Stimulated activated naive CD8-positive, alpha-beta T cell treated with anti-CD3 and anti-CD28 coated beads, Interleukin-15, Interleukin-2, amounts not matched to agents 100 U/mL and 50 U/mL, for 24 hours (primary cell): ENCODE measurements at regions not wholly inside any gene's neighbourhood (a gene's known extent, or its start where the extent isn't known, plus 50 kb on each side); places are given as distances from the start of the nearest gene placed in this dataset.

Source experiments
- ATAC-seq: fragments of 150-1000 bp; cut with Tn5 transposase; one replicate; pipeline ENCODE4 v1.10.0; 2021
- DNase-seq: peaks from one replicate; pipeline ENCODE4 v3.0.0; 2021

GRCh38 chr18:40055262-40055661 lies 1899.8 kb upstream of the PIK3C3 start:
- no peak for DNase-seq
- no peak for ATAC-seq

GRCh38 chr18:40049716-40050115 lies 1905.3 kb upstream of the PIK3C3 start:
- ATAC-seq (no peak), DNase-seq (no peak)

- DNase-seq: no peak
- no peak for ATAC-seq
These were observed 1906.0 kb upstream of the PIK3C3 start for GRCh38 chr18:40048886-40049650.

GRCh38 chr18:40048253-40048652 lies 1906.8 kb upstream of the PIK3C3 start:
- DNase-seq (no peak), ATAC-seq (no peak)

- ATAC-seq: no peak
- DNase-seq: no peak
These were observed 1908.4 kb upstream of the PIK3C3 start for GRCh38 chr18:40046596-40046995.

- DNase-seq (no peak), ATAC-seq (no peak)
These were observed 1913.1 kb upstream of the PIK3C3 start for GRCh38 chr18:40041951-40042350.

- DNase-seq (no peak), ATAC-seq (no peak)
These were observed 1914.5 kb upstream of the PIK3C3 start for GRCh38 chr18:40040574-40040973.

GRCh38 chr18:40037356-40037755 lies 1917.7 kb upstream of the PIK3C3 start:
- ATAC-seq (no peak), DNase-seq (no peak)

GRCh38 chr18:40036861-40037260 lies 1918.2 kb upstream of the PIK3C3 start:
- DNase-seq (no peak), ATAC-seq (no peak)

- ATAC-seq: no peak
- DNase-seq: no peak
These were observed 1919.1 kb upstream of the PIK3C3 start for GRCh38 chr18:40035966-40036365.

GRCh38 chr18:40032076-40032475 lies 1923.0 kb upstream of the PIK3C3 start:
- DNase-seq (no peak), ATAC-seq (no peak)

- no peak for ATAC-seq
- no peak for DNase-seq
These were observed 1923.6 kb upstream of the PIK3C3 start for GRCh38 chr18:40031435-40031834.

- DNase-seq (no peak), ATAC-seq (no peak)
These were observed 1935.1 kb upstream of the PIK3C3 start for GRCh38 chr18:40019797-40020392.

- DNase-seq (no peak), ATAC-seq (no peak)
These were observed 1936.8 kb upstream of the PIK3C3 start for GRCh38 chr18:40018266-40018665.

- ATAC-seq (no peak), DNase-seq (no peak)
These were observed 1938.0 kb upstream of the PIK3C3 start for GRCh38 chr18:40017021-40017420.

- ATAC-seq (no peak), DNase-seq (no peak)
These were observed 1938.6 kb upstream of the PIK3C3 start for GRCh38 chr18:40016405-40016804.

- DNase-seq (no peak), ATAC-seq (no peak)
These were observed 1941.9 kb upstream of the PIK3C3 start for GRCh38 chr18:40013001-40013609.

- no peak for DNase-seq
These were observed 1943.8 kb upstream of the PIK3C3 start for GRCh38 chr18:40011201-40011600.

GRCh38 chr18:40006634-40007033 lies 1948.4 kb upstream of the PIK3C3 start:
- DNase-seq (no peak), ATAC-seq (no peak)

More at GRCh38 chr18:40011201-40011600, 1943.8 kb upstream of the PIK3C3 start:
- no peak for ATAC-seq

- no peak for DNase-seq
- no peak for ATAC-seq
These were observed 1950.8 kb upstream of the PIK3C3 start for GRCh38 chr18:40004246-40004645.

- no peak for ATAC-seq
- no peak for DNase-seq
These were observed 1956.7 kb upstream of the PIK3C3 start for GRCh38 chr18:39998317-39998716.

- ATAC-seq (no peak), DNase-seq (no peak)
These were observed 1960.5 kb upstream of the PIK3C3 start for GRCh38 chr18:39994498-39994897.

- no peak for DNase-seq
- ATAC-seq: no peak
These were observed 1963.3 kb upstream of the PIK3C3 start for GRCh38 chr18:39991696-39992265.
